ENCODE measurements at regions not wholly inside any gene's neighbourhood (a gene's known extent, or its start where the extent isn't known, plus 50 kb on each side); places are given as distances from the start of the nearest gene placed in this dataset.

DNA sequence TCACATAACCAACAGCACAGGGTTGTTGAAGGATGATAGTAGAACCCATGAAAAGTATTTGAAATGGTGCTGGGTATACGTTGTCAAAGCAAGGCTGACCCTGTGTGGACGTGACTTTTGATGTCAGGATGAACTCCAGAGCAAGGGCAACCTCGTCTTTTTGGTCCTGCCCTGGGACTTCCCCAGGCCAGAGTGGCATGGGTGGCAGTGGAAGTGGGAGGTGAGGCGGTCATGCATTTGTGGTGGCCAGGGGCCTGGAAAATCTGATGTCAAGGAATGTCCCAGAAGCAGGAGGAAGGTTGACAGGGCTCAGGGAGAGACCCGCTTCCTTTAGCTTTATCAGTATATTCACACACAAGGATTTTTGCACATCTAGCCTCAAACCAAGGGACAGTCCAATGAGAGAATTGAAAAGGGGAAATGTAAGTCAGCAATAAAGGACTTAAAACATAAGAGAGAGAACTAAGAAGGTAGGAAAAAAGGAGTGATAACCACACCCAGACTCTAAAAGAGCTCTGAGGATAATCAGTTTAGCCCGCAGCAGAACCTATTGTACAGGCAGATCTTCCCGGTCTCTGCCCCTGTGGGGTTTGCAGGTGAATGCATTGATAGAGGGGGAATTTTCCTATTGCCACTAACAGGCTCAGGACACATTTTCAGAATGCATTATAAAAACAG lies 98.8 kb upstream of the HDGFL1 start:
- no peak for TF ChIP-seq CTCF (conservative IDR thresholded peaks at IDR 0.05; ENCODE audit: low read depth, low read length)
- DNase-seq (ENCODE audit: low read depth): no peak
- no peak overlapping the region for H3K4me3 ChIP-seq (ENCODE audit: low read depth, low read length)

- no peak for DNase-seq (ENCODE audit: low read depth)
- no peak overlapping the region for H3K4me3 ChIP-seq (ENCODE audit: low read depth, low read length)
- peak; percentile 41 for TF ChIP-seq CTCF (conservative IDR thresholded peaks at IDR 0.05; ENCODE audit: low read depth, low read length)
These were observed 98.2 kb upstream of the HDGFL1 start for GRCh38 chr6:22471132-22471690.

GRCh38 chr6:22471746-22472145 lies 97.6 kb upstream of the HDGFL1 start:
- TF ChIP-seq CTCF (conservative IDR thresholded peaks at IDR 0.05; ENCODE audit: low read depth, low read length): no peak
- no peak overlapping the region for H3K4me3 ChIP-seq (ENCODE audit: low read depth, low read length)
- no peak for DNase-seq (ENCODE audit: low read depth)

- no peak for DNase-seq (ENCODE audit: low read depth)
- H3K4me3 ChIP-seq (ENCODE audit: low read depth, low read length): no peak overlapping the region
- TF ChIP-seq CTCF (conservative IDR thresholded peaks at IDR 0.05; ENCODE audit: low read depth, low read length): no peak
These were observed 95.2 kb upstream of the HDGFL1 start for GRCh38 chr6:22473991-22474682.

DNA sequence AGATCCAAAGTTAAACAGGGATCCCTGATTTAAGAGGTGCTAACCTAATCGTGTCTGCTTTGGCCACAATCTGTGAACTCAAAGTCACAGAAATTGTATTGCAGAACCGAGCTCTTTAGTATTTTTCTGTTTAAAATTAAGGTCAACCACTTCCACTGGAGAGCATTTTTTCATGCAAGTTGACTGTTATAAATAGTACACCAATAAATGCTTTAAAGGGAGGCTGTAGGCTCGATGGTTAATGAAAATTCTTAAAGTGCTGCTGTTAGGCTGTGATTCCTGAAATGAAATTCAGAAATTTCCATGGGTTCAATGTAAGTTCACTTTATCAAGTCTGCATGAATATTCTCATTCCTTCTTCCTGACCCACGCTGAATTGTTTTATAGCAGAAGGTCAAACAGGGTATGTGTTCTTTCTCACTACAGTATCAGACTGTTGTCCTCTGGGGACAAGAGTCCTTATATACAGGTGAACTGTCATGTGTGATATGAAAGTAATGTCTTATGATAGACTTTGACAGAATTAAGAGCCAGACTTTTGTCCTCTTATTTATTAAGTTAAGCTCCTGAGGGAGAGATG lies 92.5 kb upstream of the HDGFL1 start:
- no peak overlapping the region for H3K4me3 ChIP-seq (ENCODE audit: low read depth, low read length)
- TF ChIP-seq CTCF (conservative IDR thresholded peaks at IDR 0.05; ENCODE audit: low read depth, low read length): no peak
- DNase-seq (ENCODE audit: low read depth): no peak

GRCh38 chr6:22497276-22497675 lies 72.1 kb upstream of the HDGFL1 start:
- DNase-seq (ENCODE audit: low read depth): no peak
- TF ChIP-seq CTCF (conservative IDR thresholded peaks at IDR 0.05; ENCODE audit: low read depth, low read length): no peak
- H3K4me3 ChIP-seq (ENCODE audit: low read depth, low read length): no peak overlapping the region

Data from epithelial cell of proximal tubule (primary cell).